Activated CD4-positive, alpha-beta memory T cell treated with anti-CD3 and anti-CD28 coated beads for 36 hours (primary cell): ENCODE measurements at regions not wholly inside any gene's neighbourhood (a gene's known extent, or its start where the extent isn't known, plus 50 kb on each side); places are given as distances from the start of the nearest gene placed in this dataset.

Experiments
- CTCF ChIA-PET: fragments of 350-600 bp; sonication (Branson Sonifier 250); formaldehyde crosslinking; loops from one replicate; lab custom pipeline; 2021; ENCODE audit warnings: antibody characterized with exemption, inconsistent platforms; lab: Charles Lee
- POLR2A ChIA-PET: fragments of 350-600 bp; sonication (Branson Sonifier 250); formaldehyde crosslinking; loops from one replicate; lab custom pipeline; 2021; ENCODE audit warnings: antibody characterized with exemption; lab: Charles Lee
- DNase-seq: peaks from one replicate; pipeline ENCODE4 v3.0.0-alpha.2; 2020
- H3K27ac Mint-ChIP-seq: one replicate; pipeline ENCODE4 v1.8.0; 2021; ENCODE audit warnings: mixed read lengths
- H3K27me3 Mint-ChIP-seq: one replicate; pipeline ENCODE4 v1.8.0; 2021; ENCODE audit warnings: mixed read lengths
- H3K36me3 Mint-ChIP-seq: one replicate; pipeline ENCODE4 v1.8.0; 2021; ENCODE audit warnings: mixed read lengths
- H3K4me1 Mint-ChIP-seq: one replicate; pipeline ENCODE4 v1.8.0; 2021; ENCODE audit warnings: low read depth, mixed read lengths
- H3K4me3 Mint-ChIP-seq: one replicate; pipeline ENCODE4 v1.8.0; 2021; ENCODE audit warnings: mild to moderate bottlenecking, mixed read lengths
- H3K9me3 Mint-ChIP-seq: one replicate; pipeline ENCODE4 v1.8.0; 2021; ENCODE audit warnings: mixed read lengths
- intact Hi-C: fragments of 100-400 bp; cut with micrococcal nuclease; formaldehyde crosslinking; loops from one replicate; pipeline ENCODE4 v1.15.1; 2023

DNA sequence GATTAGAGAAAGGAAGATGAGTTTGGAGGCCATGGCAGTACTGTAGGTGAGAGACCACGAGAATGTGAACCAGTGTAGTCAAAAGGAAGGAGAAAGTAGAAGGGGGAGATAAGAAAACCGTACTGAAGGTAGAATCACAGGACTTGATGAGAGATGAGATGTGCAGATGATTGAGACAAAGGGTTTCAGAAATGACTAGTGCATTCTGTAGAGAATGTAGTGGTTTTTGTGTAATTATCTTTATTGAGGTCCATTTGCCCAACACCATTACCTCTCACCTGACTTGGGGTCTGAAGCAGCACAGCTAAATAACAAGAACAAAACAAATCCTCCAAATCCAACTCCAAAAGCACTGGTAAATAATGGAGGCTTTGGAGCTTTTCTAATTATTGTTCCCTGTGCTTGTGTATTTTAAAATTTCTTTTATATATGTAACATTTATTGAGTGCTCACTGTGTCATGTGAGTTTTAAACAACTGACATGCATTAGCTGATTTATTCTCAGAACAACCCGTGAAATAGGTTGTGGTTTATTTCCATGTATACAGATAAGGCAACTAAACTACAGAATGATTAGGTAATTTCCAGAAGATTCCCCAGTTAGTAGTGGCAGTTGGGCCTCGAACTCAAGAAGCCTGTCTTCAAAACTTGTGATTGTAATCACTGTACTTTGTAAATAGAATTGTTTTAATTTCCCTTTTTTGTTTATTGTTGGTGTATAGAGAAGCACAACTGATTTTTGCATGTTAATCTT, 390.0 kb downstream of the AEBP2 start:
- H3K4me3 Mint-ChIP-seq: no peak overlapping the region
- POLR2A ChIA-PET: interaction anchor here (0.7 to 1.6 kb wide), 3 partner anchors 29 to 65 kb away, joined by 3 to 5 read pairs (median 4); no protein-coding TSS in a partner anchor

DNA sequence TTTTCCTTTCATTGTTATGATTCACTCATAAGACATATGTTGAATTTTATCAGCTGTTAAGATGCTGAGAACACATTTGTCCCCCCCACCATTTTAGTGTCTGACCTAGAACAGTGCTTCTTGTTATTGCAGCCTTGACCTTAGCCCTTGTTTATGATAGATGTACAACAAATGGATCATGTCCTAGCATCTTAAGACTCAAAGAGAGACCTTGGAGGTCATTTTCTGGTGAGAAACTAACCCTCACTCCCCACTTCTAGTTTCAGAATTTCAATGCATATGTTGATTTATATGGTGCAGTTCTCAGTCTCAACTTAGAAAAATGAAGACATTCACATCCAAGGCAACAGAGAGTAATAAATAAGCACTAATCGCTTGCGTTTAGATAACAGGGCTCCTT, 391.2 kb downstream of the AEBP2 start:
- no peaks in the 10 kb centered on the region for H3K27me3 Mint-ChIP-seq
- peaks cover 30% of the 10 kb centered on the region for H3K4me1 Mint-ChIP-seq
- H3K4me3 Mint-ChIP-seq: no peak overlapping the region
- H3K27ac Mint-ChIP-seq: peak overlapping the region; percentile 46
- ChIA-PET CTCF (interaction anchor here (1.5 kb wide), 1 partner anchor 34 kb away, joined by 4 read pairs; no protein-coding TSS in a partner anchor), POLR2A (interaction anchor here (0.7 to 1.6 kb wide), 3 partner anchors 30 to 64 kb away, joined by 3 to 5 read pairs (median 4); no protein-coding TSS in a partner anchor)
- intact Hi-C loops: loop anchor here (1.0 to 10.0 kb wide), 7 partner anchors 29 to 703 kb away; partner anchors contain the start of gene PLEKHA5
- no peak for DNase-seq
- peaks cover 1% of the 10 kb centered on the region for H3K36me3 Mint-ChIP-seq
- peaks cover 19% of the 10 kb centered on the region for H3K9me3 Mint-ChIP-seq

More for the DNA sequence above, 390.0 kb downstream of the AEBP2 start:
- peaks cover 3% of the 10 kb centered on the region for H3K27me3 Mint-ChIP-seq
- DNase-seq: no peak
- H3K27ac Mint-ChIP-seq: peak overlapping the region; percentile 1
- peaks cover 23% of the 10 kb centered on the region for H3K4me1 Mint-ChIP-seq
- peaks cover 19% of the 10 kb centered on the region for H3K9me3 Mint-ChIP-seq
- intact Hi-C loops: no loop called here
- CTCF ChIA-PET: interaction anchor here (1.5 kb wide), 1 partner anchor 33 kb away, joined by 4 read pairs; no protein-coding TSS in a partner anchor
- H3K36me3 Mint-ChIP-seq: peaks cover 1% of the 10 kb centered on the region

DNA sequence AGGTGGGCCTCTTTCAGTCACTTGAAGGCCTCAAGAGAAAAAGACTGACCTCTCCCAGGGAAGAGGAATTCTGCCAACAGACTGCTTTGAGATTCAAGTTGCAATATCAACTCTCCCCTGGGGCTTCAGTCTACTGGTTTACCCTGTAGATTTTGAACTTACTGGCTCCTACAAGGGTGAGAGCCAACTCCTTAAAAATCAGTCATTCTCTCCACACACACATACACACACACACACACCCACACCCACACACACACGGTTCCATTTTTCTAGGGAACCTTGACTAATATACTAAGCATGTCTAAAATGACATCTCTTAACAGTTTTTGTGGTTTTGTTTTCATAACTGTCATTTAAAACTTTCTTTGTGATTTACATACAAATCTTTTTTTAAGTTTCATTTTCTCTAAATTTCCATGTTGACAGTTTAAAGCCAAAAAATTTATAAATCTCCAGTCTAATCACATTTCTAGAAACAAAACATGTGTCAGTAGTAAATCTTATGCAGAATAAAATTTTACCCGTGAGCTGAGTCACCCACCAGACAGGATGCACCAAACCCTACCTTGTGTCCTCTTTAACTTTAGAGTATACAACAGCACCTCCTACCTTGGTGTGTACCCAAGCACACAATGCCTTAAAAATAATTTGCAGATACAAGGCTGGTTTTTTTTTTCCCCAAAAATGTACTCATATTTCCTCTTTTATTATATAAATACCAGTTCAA, 394.6 kb downstream of the AEBP2 start:
- Mint-ChIP-seq H3K36me3 (no peaks in the 10 kb centered on the region), H3K9me3 (no peaks in the 10 kb centered on the region), H3K4me1 (peaks cover 27% of the 10 kb centered on the region), H3K27me3 (no peaks in the 10 kb centered on the region), H3K4me3 (no peak overlapping the region), H3K27ac (peak overlapping the region; percentile 73)
- POLR2A ChIA-PET: no interaction called here
- DNase-seq: peak; percentile 61
- intact Hi-C loops: loop anchor here (1.0 to 10.0 kb wide), 9 partner anchors 33 to 707 kb away; partner anchors contain the start of gene PLEKHA5
- CTCF ChIA-PET: interaction anchor here (1.1 to 2.1 kb wide), 6 partner anchors 34 to 96 kb away, joined by 3 to 11 read pairs (median 5); no protein-coding TSS in a partner anchor

DNA sequence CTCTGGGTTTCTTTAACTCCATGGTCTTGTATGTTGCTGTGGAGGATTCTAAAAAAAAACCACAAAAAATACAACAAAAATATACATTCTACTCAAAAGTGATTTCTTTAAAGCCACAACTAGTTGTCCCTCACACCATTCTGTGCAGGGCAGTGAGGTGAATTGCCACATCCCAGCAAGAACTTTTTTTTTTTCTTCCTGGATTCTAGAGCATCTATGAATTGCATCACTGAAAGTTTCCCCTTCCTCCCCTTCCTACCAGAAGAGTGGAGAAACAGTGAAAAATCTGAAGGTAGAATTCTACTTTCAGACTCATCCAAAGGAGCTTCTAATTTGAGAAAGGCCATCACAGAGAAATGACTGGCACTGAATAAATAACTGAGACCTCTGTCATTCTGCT, 395.3 kb downstream of the AEBP2 start:
- Mint-ChIP-seq H3K9me3 (no peaks in the 10 kb centered on the region), H3K4me3 (no peak overlapping the region), H3K27me3 (no peaks in the 10 kb centered on the region), H3K36me3 (no peaks in the 10 kb centered on the region), H3K4me1 (peaks cover 24% of the 10 kb centered on the region), H3K27ac (no peak overlapping the region)
- POLR2A ChIA-PET: no interaction called here
- intact Hi-C loops: loop anchor here (1.0 to 10.0 kb wide), 9 partner anchors 33 to 707 kb away; partner anchors contain the start of gene PLEKHA5
- no peak for DNase-seq
- CTCF ChIA-PET: interaction anchor here (1.1 to 2.1 kb wide), 6 partner anchors 35 to 97 kb away, joined by 3 to 11 read pairs (median 5); no protein-coding TSS in a partner anchor

DNA sequence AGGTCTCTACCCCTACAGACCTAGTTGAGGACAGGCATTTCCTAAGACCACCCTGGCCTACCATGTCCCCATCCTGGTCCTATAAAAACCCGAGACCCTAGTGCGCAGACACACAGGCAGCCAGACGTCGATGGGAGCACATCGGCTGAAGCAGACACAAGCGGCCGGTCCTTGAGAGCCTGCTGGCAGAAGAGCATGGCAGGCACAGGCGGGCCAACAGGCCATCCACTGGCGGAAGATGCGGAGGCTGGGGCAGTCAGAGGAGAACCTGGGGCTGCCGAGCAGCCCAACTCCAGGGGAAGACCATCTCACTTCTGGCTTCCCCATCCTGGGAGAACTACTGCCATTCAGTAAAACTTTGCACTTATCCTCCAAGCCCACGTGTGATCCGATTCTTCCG, 396.8 kb downstream of the AEBP2 start:
- peaks cover 10% of the 10 kb centered on the region for H3K4me1 Mint-ChIP-seq
- intact Hi-C loops: loop anchor here (10.0 kb wide), 1 partner anchor 261 kb away; no protein-coding TSS in a partner anchor
- ChIA-PET POLR2A (no interaction called here), CTCF (no interaction called here)
- H3K36me3 Mint-ChIP-seq: no peaks in the 10 kb centered on the region
- no peak for DNase-seq
- H3K27ac Mint-ChIP-seq: no peak overlapping the region
- H3K27me3 Mint-ChIP-seq: no peaks in the 10 kb centered on the region
- H3K9me3 Mint-ChIP-seq: no peaks in the 10 kb centered on the region
- H3K4me3 Mint-ChIP-seq: no peak overlapping the region

DNA sequence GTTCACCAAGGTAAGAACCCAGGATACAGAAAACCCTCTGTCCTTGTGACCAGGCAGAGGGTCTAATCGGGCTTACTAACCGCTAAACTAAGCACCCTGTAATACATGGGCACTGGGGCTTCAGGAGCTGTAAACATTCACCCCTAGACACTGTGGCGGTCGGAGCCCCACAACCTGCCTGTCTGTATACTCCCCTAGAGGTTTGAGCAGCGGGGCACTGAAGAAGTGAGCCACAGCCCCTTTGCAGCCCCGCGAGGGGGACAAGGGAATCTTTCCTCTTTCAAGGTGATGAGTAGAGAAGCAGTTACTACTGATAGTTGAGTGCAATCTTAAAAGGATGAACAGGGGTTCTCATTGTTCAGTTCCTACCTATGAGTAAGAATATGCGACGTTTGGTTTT, 397.2 kb downstream of the AEBP2 start:
- ChIA-PET CTCF (no interaction called here), POLR2A (no interaction called here)
- intact Hi-C loops: loop anchor here (10.0 kb wide), 1 partner anchor 262 kb away; no protein-coding TSS in a partner anchor
- peaks cover 10% of the 10 kb centered on the region for H3K4me1 Mint-ChIP-seq
- H3K9me3 Mint-ChIP-seq: no peaks in the 10 kb centered on the region
- H3K27me3 Mint-ChIP-seq: no peaks in the 10 kb centered on the region
- H3K36me3 Mint-ChIP-seq: no peaks in the 10 kb centered on the region
- no peak overlapping the region for H3K4me3 Mint-ChIP-seq
- no peak overlapping the region for H3K27ac Mint-ChIP-seq
- DNase-seq: no peak

DNA sequence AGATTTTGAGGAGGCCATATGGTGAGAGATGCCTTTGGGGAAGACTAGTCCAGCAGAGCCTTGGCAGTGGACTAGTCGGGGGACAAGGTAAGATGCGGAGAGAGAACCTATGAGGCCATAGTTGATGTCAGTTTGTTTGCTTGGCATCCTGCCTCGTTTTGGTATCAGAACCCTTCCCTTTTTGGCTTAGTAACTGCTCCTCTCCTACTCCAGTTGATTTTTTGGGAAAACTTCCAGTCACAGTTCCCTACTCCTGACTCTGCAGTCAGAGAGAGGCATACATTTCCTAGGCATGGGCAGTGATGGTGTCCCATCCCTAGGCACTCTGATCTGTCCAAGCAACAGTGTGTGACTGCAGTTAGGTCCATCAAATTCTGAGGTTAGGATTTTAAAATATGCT, 398.3 kb downstream of the AEBP2 start:
- no peaks in the 10 kb centered on the region for H3K27me3 Mint-ChIP-seq
- ChIA-PET POLR2A (no interaction called here), CTCF (no interaction called here)
- no peak overlapping the region for H3K27ac Mint-ChIP-seq
- no peaks in the 10 kb centered on the region for H3K36me3 Mint-ChIP-seq
- intact Hi-C loops: loop anchor here (10.0 kb wide), 1 partner anchor 263 kb away; no protein-coding TSS in a partner anchor
- peaks cover 10% of the 10 kb centered on the region for H3K4me1 Mint-ChIP-seq
- no peaks in the 10 kb centered on the region for H3K9me3 Mint-ChIP-seq
- no peak for DNase-seq
- H3K4me3 Mint-ChIP-seq: no peak overlapping the region

DNA sequence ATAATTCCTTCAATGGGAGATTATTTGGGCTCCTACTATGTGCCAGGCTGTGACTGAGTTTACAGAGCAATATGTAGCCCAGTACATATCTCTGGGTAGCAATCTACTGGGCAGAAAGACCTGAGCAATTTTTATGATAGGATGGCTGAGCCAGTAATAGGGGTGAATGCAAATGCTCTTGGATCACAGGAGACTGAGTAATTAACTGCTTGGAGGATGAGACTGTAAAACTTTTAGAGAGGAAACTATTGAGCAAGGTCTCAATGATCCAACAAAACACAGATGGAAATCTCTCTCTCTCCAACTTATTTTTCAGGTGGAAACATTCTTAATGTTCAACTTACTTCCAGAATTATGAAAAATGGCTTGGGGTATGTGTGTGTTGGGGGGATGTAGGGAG, 402.2 kb downstream of the AEBP2 start:
- intact Hi-C loops: no loop called here
- Mint-ChIP-seq H3K36me3 (no peaks in the 10 kb centered on the region), H3K27ac (no peak overlapping the region), H3K9me3 (no peaks in the 10 kb centered on the region), H3K4me1 (peaks cover 3% of the 10 kb centered on the region), H3K27me3 (no peaks in the 10 kb centered on the region), H3K4me3 (no peak overlapping the region)
- ChIA-PET CTCF (no interaction called here), POLR2A (no interaction called here)
- no peak for DNase-seq

DNA sequence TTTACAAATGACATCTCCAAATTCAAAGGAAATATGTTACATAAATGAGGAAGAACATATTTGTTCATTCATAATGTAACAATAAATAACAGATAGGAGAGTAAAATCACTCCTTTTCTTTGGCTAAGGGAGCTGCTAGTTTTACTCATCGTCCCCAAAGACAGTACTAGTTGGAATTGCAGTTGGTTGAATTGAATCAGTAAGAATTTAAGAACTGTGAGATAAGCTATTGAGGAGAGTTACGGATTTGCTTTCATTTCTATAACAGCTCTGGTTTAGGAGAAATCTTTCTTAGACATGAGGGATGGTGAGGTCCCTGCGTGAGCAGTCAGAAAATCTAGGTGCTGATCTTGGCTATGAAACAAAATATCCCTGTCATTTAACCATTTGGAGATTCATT, 402.8 kb downstream of the AEBP2 start:
- Mint-ChIP-seq H3K9me3 (no peaks in the 10 kb centered on the region), H3K36me3 (no peaks in the 10 kb centered on the region), H3K4me3 (no peak overlapping the region), H3K27me3 (no peaks in the 10 kb centered on the region), H3K4me1 (peaks cover 7% of the 10 kb centered on the region), H3K27ac (no peak overlapping the region)
- DNase-seq: no peak
- CTCF ChIA-PET: no interaction called here
- POLR2A ChIA-PET: no interaction called here
- intact Hi-C loops: no loop called here

DNA sequence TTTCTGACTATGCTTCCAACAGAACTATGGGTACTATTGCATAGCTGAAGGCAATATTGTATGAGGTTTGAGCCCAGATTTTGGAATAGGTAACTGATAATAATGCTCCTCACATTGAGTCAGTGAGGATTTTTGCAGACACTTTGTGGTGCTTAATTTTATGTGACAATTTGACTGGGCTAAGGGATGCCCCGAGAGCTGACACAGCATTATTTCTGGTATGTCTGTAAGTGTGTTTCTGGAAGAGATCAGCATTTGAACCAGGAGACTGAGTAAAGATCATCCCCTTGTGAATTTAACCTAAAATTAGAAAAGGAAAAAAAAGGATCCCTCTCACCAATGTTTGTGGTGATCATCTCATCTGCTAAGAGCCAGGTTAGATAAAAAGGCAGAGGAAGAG, 404.9 kb downstream of the AEBP2 start:
- DNase-seq: no peak
- Mint-ChIP-seq H3K27me3 (no peaks in the 10 kb centered on the region), H3K4me1 (peaks cover 25% of the 10 kb centered on the region), H3K4me3 (no peak overlapping the region), H3K9me3 (peaks cover 2% of the 10 kb centered on the region), H3K36me3 (no peaks in the 10 kb centered on the region), H3K27ac (no peak overlapping the region)
- POLR2A ChIA-PET: no interaction called here
- intact Hi-C loops: no loop called here
- CTCF ChIA-PET: interaction anchor here (0.6 kb wide), 1 partner anchor 397 kb away, joined by 5 read pairs; no protein-coding TSS in a partner anchor

DNA sequence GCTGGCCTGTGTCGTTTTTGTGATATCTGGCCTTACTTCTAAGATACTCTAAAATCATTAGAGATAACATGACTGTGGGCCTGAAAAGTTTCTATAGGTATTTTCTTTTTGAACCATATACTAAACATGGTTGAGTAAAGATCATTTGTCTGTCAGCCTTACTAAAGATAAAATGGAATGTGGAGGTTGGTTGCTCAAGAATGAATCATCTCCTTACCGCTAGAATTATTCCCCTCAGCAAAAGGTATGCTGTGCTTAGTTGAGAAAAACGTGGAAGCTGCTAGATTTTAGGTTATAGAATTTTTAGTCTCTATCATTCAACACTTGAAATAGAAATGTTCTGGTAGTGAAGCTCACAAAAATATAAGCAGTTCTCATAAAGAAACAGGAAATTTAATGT, 407.3 kb downstream of the AEBP2 start:
- intact Hi-C loops: loop anchor here (2.0 kb wide), 1 partner anchor 48 kb away; no protein-coding TSS in a partner anchor
- H3K36me3 Mint-ChIP-seq: no peaks in the 10 kb centered on the region
- no peak for DNase-seq
- CTCF ChIA-PET: no interaction called here
- no peaks in the 10 kb centered on the region for H3K27me3 Mint-ChIP-seq
- H3K27ac Mint-ChIP-seq: no peak overlapping the region
- POLR2A ChIA-PET: no interaction called here
- H3K9me3 Mint-ChIP-seq: peaks cover 2% of the 10 kb centered on the region
- H3K4me3 Mint-ChIP-seq: no peak overlapping the region
- peaks cover 40% of the 10 kb centered on the region for H3K4me1 Mint-ChIP-seq
